GM18499 (cell line): ENCODE measurements at regions not wholly inside any gene's neighbourhood (a gene's known extent, or its start where the extent isn't known, plus 50 kb on each side); places are given as distances from the start of the nearest gene placed in this dataset.

Source experiments
- ATAC-seq: cut with Tn5 transposase; IDR thresholded peaks from one replicate; pipeline ENCODE4 v1.9.1; 2021; ENCODE audit warnings: moderate number of reproducible peaks; ENCODE audit not compliant: insufficient read depth, unreplicated experiment

DNA sequence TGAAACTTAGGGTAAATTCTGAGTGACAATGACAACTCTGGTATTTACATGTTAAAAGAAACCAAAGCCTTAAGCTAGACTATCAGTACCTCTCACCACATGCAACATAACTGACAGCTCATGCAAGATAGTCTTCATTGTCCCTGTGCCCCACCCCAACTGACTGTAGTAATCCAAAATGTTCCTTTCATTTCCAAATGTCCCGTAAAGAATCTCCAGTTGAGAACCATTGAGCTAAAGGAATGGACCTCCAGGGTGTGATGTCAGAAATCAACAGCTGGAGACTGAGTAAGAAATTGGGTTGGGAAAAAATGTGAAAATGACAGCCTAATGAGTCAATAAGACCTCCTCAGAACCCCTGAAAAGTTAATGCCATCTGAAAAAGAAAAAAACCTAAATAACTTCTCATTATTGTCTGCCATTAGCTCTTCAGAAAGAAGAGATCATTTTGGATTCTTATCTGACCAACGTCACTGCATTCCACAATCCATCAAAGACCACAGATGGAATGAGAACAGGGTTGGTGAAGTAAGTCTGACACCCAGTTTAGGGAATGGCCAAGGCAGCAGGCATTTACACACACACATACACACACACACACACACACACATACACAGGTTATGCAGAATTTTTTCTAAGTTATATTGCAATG is 51.7 kb upstream of the ACVR2A start:
- ATAC-seq: no peak

DNA sequence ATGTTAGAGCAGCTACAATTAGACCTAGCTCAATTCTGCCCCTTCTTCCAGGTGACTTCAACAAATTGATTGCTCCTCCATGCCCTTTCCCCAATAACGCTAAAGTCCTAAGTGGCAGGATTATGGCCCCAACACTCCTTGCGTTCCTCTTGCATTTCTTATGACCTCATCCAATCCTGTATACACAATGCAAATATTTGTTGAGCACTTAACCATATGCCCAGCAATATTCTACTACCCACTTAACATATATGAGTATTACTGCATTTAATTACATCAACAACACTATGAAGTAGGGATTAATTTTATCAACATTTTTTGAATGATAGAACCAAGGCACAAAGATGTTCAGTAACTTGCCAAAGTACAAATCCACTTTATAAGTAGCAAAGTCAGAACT is 54.2 kb upstream of the ACVR2A start:
- no peak for ATAC-seq

DNA sequence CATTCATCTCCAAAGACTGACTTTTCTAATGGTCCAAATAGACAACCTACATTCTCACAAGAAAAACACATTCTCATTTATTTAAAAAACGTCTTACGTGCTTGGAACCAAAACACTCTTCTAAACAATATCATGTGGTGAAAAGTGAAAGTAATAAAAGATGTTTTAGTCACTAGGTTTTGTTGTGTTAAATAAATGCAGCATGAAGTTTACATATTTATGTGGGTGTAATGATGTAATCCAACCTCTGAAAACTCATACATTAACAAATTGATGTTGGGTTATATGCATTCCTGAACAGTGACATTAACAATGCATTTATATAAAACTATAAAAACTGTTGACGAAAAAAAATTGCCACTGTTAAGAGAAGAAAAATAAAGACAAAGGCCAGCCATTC is 55.1 kb upstream of the ACVR2A start:
- no peak for ATAC-seq

DNA sequence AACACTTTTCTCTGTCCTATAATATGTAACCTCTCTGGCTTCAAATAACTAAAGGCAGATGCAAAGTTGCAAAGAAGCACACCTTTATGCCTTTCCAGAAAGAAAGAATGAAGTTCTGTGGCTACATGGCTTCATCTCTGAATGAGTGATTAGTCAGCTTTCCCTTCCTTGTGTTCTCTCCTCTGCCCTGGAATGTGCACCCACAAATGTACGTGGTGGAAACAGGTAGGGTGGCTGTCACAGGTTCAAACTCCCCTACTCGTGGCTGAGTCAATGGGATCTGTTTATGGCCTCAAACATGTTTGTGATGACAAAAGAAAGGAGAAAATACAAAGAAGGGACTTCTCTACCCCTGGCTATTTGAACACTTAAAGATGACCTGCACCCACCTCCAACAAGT is 55.5 kb upstream of the ACVR2A start:
- no peak for ATAC-seq

DNA sequence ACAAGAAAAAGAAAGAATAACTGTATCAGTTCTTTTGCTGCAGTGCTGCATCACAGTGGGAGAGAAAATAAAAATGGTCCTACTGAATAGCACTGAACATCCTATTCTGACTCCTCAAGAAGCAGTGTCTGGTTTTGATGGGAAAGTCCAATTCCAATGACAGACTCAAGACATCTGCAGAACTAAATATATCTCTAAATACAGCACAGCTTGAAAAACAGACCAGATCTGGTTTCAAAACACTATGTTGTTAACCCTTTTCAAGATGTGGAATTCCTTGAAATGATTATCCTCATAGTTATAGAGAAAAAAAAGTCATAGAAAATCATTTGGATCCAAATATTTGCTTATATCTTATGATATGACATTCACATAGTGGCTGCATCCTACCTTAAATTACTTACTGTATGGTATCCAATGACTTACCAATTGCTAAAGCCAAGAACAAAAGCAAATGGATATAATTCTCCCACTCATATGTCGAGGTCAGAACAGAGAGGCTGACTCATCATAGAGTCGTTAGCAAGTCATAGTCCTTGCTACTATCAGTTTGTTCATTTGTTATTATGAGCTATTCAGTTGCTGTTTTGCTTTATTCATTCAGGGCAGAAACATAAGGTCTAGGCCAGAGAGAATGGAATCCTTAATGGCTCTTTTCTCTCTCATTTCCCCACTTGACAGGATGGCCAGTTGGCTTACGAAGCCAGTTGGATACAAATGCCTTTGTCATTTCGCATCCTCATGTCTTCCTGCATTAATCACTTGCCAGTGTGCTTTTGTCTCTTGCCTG is 62.5 kb upstream of the ACVR2A start:
- no peak for ATAC-seq

DNA sequence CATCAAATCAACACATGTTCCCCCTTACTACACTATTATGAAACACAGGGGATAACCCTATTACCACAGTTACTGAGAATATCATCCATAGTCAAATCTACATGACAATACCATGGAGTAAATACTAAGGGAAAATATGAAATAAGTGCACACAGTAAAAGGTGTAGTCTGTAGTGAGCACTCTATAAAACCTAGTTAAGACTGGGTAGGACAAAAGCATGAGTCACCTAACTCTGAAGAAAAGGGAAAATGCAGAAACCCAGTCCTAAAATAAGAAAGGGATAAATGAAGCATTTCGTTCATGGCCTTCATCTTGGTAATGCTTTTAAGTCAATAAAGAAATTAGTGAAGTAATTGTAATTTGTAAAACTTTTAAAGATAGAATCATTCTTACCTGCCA is 65.4 kb upstream of the ACVR2A start:
- no peak for ATAC-seq

DNA sequence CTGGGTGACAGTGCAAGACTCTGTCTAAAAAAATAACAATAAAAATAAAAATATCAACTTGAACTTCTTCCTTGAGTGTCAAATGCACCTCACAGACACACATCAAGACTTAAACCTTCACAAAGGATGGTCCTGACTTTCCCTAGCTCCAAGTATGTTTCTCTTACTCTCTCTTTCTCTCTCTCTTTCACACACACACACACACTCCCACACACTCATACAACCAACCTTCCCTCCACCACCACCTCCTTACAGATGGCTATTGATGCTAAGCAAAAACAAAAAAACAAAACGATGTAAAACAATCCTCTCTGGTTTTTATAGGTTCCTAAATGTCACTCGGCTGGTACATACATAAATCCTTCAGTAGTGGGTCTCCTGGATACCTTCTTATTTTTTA is 67.4 kb upstream of the ACVR2A start:
- no peak for ATAC-seq

DNA sequence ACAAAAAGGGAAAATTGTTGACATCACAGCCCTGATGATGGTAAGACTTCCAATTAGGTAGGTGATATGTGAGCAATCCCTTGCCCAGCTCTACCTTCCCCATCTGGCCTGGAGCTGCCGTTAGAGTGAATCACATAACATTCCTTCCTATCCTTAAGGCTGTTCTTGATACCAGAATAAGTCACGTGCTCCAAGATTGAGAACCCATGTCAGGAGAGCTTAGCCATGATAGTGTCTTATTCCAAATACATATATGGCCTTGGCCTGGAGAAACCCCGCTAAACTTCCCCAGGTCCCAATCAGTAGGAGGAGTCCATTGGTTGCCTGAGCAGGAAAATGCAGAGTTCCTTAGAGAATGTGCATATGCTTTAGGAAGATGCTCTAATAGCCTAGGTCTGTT is 70.0 kb upstream of the ACVR2A start:
- ATAC-seq: no peak

DNA sequence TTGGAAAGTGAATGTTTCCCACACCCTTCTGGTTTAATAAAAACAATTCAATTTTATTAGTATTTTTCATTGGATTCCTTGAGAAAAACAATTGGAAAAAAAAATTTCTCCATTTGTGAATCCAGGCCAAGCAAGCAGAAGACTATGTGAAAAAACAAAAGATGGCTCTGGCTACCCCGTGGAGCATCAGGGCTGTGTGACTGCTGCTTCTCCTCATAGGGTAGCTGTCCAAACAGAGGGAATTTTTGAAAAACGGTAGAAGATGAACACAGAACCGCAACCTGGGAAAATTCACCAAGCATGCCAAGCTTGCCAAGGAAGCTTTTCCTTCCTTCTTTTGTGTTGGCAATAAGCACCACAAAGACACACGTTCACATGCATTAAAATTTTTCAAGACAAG is 71.3 kb upstream of the ACVR2A start:
- ATAC-seq: no peak

DNA sequence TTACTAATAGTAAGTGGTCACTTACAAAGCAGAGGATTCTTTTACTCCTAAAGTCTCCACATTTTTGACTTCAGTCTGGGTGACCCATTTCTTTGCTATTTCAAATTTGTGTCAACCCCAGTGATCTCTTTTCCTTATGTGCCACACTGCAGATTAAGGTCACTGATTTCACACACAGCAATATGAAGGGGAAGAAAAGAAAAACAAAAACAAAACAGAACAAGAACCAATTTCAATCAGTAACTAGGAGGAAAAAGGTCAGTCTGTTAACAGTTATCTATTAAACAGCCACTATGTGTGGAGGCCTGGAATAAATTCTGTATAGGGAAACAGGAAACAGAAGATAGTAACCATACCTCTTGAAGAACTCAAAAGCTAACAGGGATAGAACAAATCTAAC is 72.0 kb upstream of the ACVR2A start:
- no peak for ATAC-seq

DNA sequence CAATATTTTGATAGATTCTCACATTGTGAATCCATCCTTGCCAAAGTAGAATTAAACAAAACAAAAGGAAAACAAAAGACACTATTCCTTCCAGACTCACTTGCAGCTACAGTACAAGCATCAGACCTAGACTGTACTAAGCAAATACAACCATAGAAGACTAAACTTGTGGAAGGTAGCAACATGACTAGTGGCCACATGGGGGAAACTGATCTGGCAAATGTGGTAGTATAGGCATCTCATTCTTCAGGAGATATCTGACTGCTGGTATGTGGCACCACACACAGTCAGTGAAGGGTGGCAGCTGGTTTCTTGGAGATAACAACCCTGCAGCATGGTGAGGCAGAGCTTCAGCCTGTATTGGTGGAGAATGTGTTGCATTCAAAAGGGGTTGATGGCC is 81.0 kb upstream of the ACVR2A start:
- no peak for ATAC-seq

DNA sequence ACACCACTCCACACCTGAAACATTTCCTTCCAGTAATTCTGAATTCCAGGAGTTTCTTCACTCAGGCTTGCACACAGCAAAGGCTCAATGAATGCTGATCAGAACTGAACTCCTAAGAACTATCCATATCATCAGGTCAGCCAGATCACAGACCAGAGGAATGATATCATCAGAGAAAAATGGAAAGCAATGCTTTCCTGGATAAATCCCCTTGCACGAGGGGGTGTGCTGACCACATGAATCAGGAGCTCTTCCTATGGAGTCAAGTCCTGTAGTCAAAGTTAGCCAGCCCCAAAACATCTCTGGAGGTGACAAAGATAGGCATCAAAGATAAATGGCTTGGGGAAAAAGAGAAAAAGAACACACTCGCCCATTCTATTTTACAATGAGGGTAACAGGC is 83.8 kb upstream of the ACVR2A start:
- ATAC-seq: no peak

DNA sequence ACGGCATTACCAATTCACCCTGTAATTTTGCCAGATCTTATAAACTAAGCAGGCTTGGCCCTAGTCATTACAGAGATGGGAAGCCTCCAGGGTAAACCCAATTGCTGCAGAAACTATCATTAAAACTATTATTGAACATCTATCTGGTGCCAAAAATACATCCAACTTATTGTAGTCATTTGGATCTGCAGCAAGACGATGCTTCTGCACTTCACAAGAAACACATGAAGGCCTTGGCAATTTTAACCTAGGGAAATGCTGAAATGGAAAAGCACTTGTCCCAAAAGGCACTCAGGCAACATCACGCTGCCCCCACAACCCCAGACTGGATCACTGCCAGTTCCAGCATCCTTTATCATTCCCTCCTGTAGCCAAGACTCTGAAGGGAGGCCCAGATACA is 85.3 kb upstream of the ACVR2A start:
- ATAC-seq: no peak

DNA sequence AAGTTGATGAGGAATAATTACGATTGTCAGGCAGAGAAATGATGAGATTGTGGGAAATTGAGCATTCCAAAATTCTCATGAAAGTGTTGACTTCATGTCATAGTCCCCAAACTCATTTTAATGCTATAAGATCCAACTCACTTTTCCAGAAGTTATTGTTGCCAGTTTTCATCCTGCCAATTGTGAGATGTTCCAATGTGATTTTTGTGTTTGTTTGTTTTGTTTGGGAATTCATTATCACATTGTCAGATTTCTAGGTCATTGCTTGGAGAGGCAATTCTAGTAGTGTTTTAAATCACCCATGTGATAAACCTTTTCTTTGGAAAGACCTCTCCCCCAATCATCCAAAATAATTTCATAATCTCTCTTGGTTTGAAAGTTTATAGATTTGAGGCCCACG is 86.0 kb upstream of the ACVR2A start:
- no peak for ATAC-seq

DNA sequence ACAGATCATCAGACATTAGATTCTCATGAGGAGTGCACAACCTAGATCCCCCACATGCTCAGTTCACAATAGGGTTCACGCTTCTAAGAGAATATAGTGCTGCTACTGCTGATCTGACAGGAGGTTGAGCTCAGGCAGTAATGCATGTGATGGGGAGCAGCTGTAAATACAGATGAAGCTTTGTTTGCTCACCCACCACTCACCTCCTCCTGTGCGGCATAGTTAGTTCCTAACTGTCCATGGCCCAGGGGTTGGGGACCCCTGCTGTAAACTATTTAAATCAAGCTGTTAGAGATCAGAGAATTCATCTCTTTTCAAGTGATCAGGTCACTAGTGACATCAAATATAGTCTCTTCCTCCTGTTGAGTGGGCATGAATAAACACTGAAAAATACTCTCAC is 88.8 kb upstream of the ACVR2A start:
- no peak for ATAC-seq

DNA sequence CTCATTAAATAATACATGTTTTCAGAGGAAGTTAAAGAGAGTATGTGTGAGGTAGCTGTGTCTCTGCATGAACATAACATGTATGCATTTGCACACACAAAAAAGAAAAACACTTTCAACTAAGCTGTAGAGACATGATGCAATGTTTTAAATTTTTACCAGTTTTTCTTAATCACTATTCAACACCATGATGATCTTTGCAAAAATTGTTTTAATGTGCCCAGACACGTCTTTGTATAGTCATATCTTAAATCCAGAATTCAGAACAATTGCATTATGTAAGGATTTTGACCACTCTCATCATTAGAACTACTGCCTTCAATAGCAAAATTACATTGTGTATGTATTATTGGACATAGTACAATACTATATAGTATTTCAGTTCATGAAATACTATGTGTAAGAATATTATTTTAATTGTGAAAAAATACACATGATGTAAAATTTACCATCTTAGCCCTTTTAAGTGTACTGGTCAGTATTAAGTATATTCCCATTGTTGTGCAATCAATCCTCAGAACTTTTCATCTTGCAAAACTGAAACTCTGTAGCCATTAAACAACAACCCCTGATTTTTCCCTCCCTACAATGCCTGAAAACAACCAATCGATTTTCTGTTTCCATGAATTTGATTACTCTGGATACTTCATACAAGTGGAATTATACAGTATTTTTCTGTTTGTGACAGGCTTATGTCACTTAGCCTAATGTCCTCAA is 104.5 kb upstream of the ACVR2A start:
- ATAC-seq: no peak

DNA sequence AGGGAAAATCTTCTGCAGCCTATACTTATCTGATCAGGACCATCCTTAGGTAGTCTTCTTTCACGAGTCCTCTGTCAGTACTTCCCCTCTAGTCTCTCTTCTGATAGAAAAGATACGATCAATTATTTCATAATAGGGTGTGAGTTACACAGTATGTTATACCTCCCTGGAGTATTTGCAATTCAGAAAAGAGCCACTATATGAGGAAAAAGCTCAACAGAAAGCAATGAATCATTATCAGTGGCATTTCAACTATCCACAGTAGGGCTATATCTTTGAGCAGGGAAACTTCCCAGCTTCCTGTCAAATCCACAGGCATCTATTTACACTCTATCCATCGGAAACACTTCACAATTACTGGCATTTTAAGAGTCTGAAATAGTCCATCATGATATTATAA is 105.3 kb upstream of the ACVR2A start:
- ATAC-seq: no peak

DNA sequence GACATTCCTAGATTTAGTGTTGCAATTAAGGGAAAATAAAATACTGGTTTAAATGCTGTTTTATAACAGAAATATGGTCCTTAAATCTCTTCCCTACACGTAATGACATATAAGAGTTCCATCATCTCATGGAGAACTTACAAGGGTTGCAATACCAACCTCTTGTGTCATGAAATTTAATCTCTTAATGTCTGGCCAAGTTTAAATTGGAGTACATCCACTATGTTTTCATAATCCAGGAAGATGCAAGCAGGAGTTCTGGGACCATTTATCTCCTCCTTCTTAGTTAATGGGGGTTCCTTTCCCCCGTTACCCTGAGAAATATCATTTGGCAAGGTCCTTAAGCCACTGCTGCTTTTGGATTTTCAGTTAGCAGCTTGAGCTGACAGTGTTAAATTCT is 126.0 kb upstream of the ACVR2A start:
- ATAC-seq: no peak

DNA sequence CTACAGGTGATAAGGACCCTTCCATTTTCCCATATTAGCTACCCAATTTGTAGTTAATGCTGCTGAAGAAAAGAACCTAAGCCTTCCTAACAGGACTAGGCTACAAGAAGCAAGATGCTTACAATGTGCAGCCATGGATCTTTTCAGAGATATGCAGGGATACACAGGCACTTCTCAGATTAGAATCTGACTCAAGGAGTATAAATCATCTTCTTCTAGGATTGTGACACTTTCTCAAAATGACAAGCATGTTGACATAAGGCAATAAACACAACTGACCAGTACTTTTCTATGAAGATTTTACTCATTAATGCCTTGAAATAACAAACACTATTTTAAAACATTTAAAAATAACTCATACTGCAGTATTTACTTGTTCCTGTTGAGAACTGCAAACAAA is 127.9 kb upstream of the ACVR2A start:
- no peak for ATAC-seq

DNA sequence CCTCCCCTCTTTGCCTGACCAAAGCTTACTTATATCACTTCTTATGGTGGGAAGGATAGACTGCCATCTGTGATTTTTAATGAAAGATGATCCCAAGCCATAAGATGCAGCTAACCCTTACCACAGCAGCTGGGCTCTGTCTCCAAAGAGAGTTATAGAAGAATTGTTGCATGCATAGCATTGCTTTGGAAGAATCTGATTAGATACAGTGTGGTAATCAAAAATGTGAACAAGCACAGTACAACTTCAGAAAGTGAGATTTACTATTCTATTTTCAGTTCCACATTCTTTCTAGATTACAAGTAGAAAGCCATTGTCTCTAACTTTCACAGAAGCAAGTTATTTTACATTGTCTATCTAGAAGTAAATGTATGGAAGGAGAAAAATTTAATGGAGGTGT is 129.0 kb upstream of the ACVR2A start:
- ATAC-seq: peak; percentile 63

DNA sequence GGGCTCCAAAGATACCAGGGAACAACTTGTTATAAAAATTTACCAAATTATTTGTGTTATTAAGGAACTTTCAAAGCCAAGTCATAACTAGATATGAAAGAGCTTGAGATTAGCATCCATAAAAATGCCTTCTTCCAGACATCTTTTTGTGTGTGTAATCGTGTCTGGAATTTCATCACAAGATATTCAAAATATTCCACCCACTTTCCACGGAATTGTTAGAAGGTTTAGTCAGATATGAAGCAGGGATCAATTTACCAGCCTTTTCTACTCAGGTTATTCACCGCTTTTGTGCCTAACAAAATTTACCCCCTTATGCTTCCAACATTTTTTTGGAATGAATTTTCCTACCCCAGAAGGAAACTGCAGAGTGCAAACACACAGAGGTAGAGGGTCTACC is 130.2 kb upstream of the ACVR2A start:
- ATAC-seq: no peak

DNA sequence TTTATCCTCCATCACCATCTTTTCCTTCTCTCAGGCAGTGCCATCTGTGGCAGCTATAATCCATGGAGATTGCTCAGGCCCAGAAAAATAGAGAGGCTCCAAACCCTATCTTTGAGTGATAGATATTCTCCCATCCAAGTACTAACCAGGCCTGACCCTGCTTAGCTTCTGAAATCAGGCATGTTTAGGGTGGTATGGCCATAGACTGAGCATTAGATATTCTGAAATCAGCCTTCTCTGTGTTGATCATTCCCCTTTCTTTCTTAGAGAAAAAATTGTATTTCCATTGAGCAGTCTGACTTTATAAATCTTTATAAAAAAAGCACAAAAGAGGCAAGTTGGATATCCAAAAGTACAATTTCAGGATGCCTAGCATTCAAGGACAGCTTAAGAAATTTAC is 131.5 kb upstream of the ACVR2A start:
- no peak for ATAC-seq
